ENCODE measurements at regions not wholly inside any gene's neighbourhood (a gene's known extent, or its start where the extent isn't known, plus 50 kb on each side); places are given as distances from the start of the nearest gene placed in this dataset.

GRCh38 chr13:30088312-30088855, 219.0 kb downstream of the KATNAL1 start:
- ChIA-PET POLR2A (no interaction called here), CTCF (no interaction called here)
- H3K4me3 Mint-ChIP-seq = no peak overlapping the region
- peaks cover 38% of the 10 kb centered on the region for H3K9me3 Mint-ChIP-seq
- peaks cover 4% of the 10 kb centered on the region for H3K27me3 Mint-ChIP-seq (ENCODE audit: low read depth)
- TF ChIP-seq GTF2I (CRISPR knock-in tag; conservative IDR thresholded peaks at IDR 0.05) (no peak), ZSCAN18 (CRISPR knock-in tag; IDR thresholded peaks at IDR 0.05) (no peak)
- DNase-seq (ENCODE audit: low spot score) (no peak), ATAC-seq (no peak)
- peaks cover 33% of the 10 kb centered on the region for H3K36me3 Mint-ChIP-seq
- no peaks in the 10 kb centered on the region for H3K4me1 Mint-ChIP-seq
- no peak overlapping the region for H3K27ac Mint-ChIP-seq

- Mint-ChIP-seq H3K4me1 (no peaks in the 10 kb centered on the region), H3K27me3 (ENCODE audit: low read depth) (peaks cover 8% of the 10 kb centered on the region), H3K9me3 (peaks cover 59% of the 10 kb centered on the region), H3K36me3 (peaks cover 55% of the 10 kb centered on the region), H3K4me3 (no peak overlapping the region), H3K27ac (no peak overlapping the region)
- ChIA-PET CTCF (interaction anchor here (1.1 kb wide), 1 partner anchor 27 kb away, joined by 4 read pairs; no protein-coding TSS in a partner anchor), POLR2A (no interaction called here)
- TF ChIP-seq ESRRA (CRISPR knock-in tag; IDR thresholded peaks at IDR 0.05; ENCODE audit: borderline replicate concordance) = no peak
- TF ChIP-seq ZNF396 (CRISPR knock-in tag; IDR thresholded peaks at IDR 0.05; ENCODE audit: borderline replicate concordance) = no peak
- TF ChIP-seq ZNF121 (CRISPR knock-in tag; IDR thresholded peaks at IDR 0.05) = no peak
- no peak for TF ChIP-seq AFF4 (CRISPR knock-in tag; IDR thresholded peaks at IDR 0.05; ENCODE audit: borderline replicate concordance)
- no peak for TF ChIP-seq OVOL2 (CRISPR knock-in tag; IDR thresholded peaks at IDR 0.05; ENCODE audit: borderline replicate concordance)
- TF ChIP-seq AR (CRISPR knock-in tag; IDR thresholded peaks at IDR 0.05) = no peak
- no peak for TF ChIP-seq ZNF317 (CRISPR knock-in tag; IDR thresholded peaks at IDR 0.05; ENCODE audit: borderline replicate concordance, low read depth)
- no peak for TF ChIP-seq TEAD4 (CRISPR knock-in tag; IDR thresholded peaks at IDR 0.05)
- no peak for TF ChIP-seq CREB1 (CRISPR knock-in tag; IDR thresholded peaks at IDR 0.05)
- no peak for TF ChIP-seq ZSCAN18 (CRISPR knock-in tag; IDR thresholded peaks at IDR 0.05)
- no peak for TF ChIP-seq ZNF232 (CRISPR knock-in tag; IDR thresholded peaks at IDR 0.05)
- no peak for TF ChIP-seq ZBTB43 (CRISPR knock-in tag; IDR thresholded peaks at IDR 0.05)
- no peak for TF ChIP-seq KAT7 (CRISPR knock-in tag; IDR thresholded peaks at IDR 0.05; ENCODE audit: borderline replicate concordance)
- no peak for TF ChIP-seq IRF1 (CRISPR knock-in tag; IDR thresholded peaks at IDR 0.05)
- ATAC-seq = no peak
- DNase-seq (ENCODE audit: low spot score) = no peak
These were observed 222.3 kb downstream of the KATNAL1 start for GRCh38 chr13:30085087-30085486.
